ENCODE measurements at regions not wholly inside any gene's neighbourhood (a gene's known extent, or its start where the extent isn't known, plus 50 kb on each side); places are given as distances from the start of the nearest gene placed in this dataset.

GRCh38 chr12:25041006-25041741 is 92.3 kb upstream of the BCAT1 start:
- Histone ChIP-seq H3K27me3 (ENCODE audit: insufficient read depth, poor library complexity, severe bottlenecking) (no peaks in the 10 kb centered on the region), H3K27ac (replicated peaks) (no peak overlapping the region), H3K4me3 (replicated peaks; ENCODE audit: insufficient read depth, low read length) (no peak overlapping the region)
- DNase-seq (ENCODE audit: low read depth in 1 of 2, low spot score in 1 of 2): no peak
- TF ChIP-seq GABPA (IDR thresholded peaks at IDR 0.05; ENCODE audit: low read depth) (no peak), REST (IDR thresholded peaks at IDR 0.05; ENCODE audit: insufficient replicate concordance, low read depth) (no peak), CTCF (IDR thresholded peaks at IDR 0.05; ENCODE audit: insufficient read depth, low read length) (no peak), SPI1 (IDR thresholded peaks at IDR 0.05; ENCODE audit: borderline replicate concordance, low read depth) (no peak), POLR2AphosphoS5 (IDR thresholded peaks at IDR 0.05; ENCODE audit: low read depth) (no peak)

- H3K27ac ChIP-seq (replicated peaks): no peak overlapping the region
- no peak for TF ChIP-seq CTCF (IDR thresholded peaks at IDR 0.05; ENCODE audit: insufficient read depth, low read length)
- H3K27me3 ChIP-seq (ENCODE audit: insufficient read depth, poor library complexity, severe bottlenecking): no peaks in the 10 kb centered on the region
- no peak for DNase-seq (ENCODE audit: low read depth in 1 of 2, low spot score in 1 of 2)
- no peak overlapping the region for H3K4me3 ChIP-seq (replicated peaks; ENCODE audit: insufficient read depth, low read length)
These were observed 91.7 kb upstream of the BCAT1 start for GRCh38 chr12:25040593-25040992.

GRCh38 chr12:25034676-25035075 is 85.8 kb upstream of the BCAT1 start:
- no peaks in the 10 kb centered on the region for H3K27me3 ChIP-seq (ENCODE audit: insufficient read depth, poor library complexity, severe bottlenecking)
- no peak overlapping the region for H3K4me3 ChIP-seq (replicated peaks; ENCODE audit: insufficient read depth, low read length)
- TF ChIP-seq CTCF (IDR thresholded peaks at IDR 0.05; ENCODE audit: insufficient read depth, low read length) (no peak), REST (IDR thresholded peaks at IDR 0.05; ENCODE audit: insufficient replicate concordance, low read depth) (no peak), SPI1 (IDR thresholded peaks at IDR 0.05; ENCODE audit: borderline replicate concordance, low read depth) (no peak), GABPA (IDR thresholded peaks at IDR 0.05; ENCODE audit: low read depth) (no peak), POLR2AphosphoS5 (IDR thresholded peaks at IDR 0.05; ENCODE audit: low read depth) (no peak)
- DNase-seq (ENCODE audit: low read depth in 1 of 2, low spot score in 1 of 2): no peak
- no peak overlapping the region for H3K27ac ChIP-seq (replicated peaks)

GRCh38 chr12:25025951-25026490 is 77.1 kb upstream of the BCAT1 start:
- no peak for DNase-seq (ENCODE audit: low read depth in 1 of 2, low spot score in 1 of 2)
- no peaks in the 10 kb centered on the region for H3K27me3 ChIP-seq (ENCODE audit: insufficient read depth, poor library complexity, severe bottlenecking)
- no peak overlapping the region for H3K4me3 ChIP-seq (replicated peaks; ENCODE audit: insufficient read depth, low read length)
- no peak overlapping the region for H3K27ac ChIP-seq (replicated peaks)
- no peak for TF ChIP-seq POLR2AphosphoS5 (IDR thresholded peaks at IDR 0.05; ENCODE audit: low read depth)
- TF ChIP-seq SPI1 (IDR thresholded peaks at IDR 0.05; ENCODE audit: borderline replicate concordance, low read depth): no peak

All from HL-60 (cell line).